Body of pancreas (tissue), 4 donors: ENCODE measurements at regions not wholly inside any gene's neighbourhood (a gene's known extent, or its start where the extent isn't known, plus 50 kb on each side); places are given as distances from the start of the nearest gene placed in this dataset.

Experiments
- ATAC-seq: fragments of 150-250 bp; one replicate; pipeline ENCODE4 v1.9.1; 2016
- DNase-seq, 4 donors: peaks; one replicate each; pipeline ENCODE4 v3.0.0-alpha.2; 2019
- H3K27ac ChIP-seq, 4 donors: fragments of 200-600 bp; sonication (generic); 1 replicate in 3 of 4; 2 replicates in 1 of 4; pipeline versions ENCODE4 v1.5.1 to v1.6.1; 2016 to 2019; ENCODE audit warnings: mild to moderate bottlenecking in 1 of 4, mixed read lengths in 1 of 4, moderate library complexity in 1 of 4
- H3K27me3 ChIP-seq, 2 donors: fragments of 200-600 bp; sonication (generic); one replicate each; pipeline ENCODE4 v1.6.0; 2016; ENCODE audit warnings: mild to moderate bottlenecking in 1 of 2
- H3K36me3 ChIP-seq, 2 donors: fragments of 200-600 bp; sonication (generic); replicated peaks in 1 of 2; 2 replicates each; pipeline ENCODE4 v1.5.1; 2016; ENCODE audit warnings: low read depth in 2 of 2; ENCODE audit not compliant: insufficient read depth in 1 of 2
- H3K4me1 ChIP-seq: fragments of 200-600 bp; sonication (generic); one replicate; pipeline ENCODE4 v1.6.0; 2016
- H3K4me3 ChIP-seq, 2 donors: fragments of 200-600 bp; sonication (generic); 1 replicate in 1 of 2; 2 replicates in 1 of 2; pipeline ENCODE4 v1.5.1; 2016 to 2019
- H3K9me3 ChIP-seq, 3 donors: fragments of 200-600 bp; sonication (generic); 1 replicate in 2 of 3; 2 replicates in 1 of 3; pipeline ENCODE4 v1.5.1; 2016
- CTCF ChIP-seq, 7 experiments: fragments of 450-650 bp in 4 of 7; fragments of 200-600 bp in 3 of 7; sonication (generic) in 3 of 7; IDR thresholded peaks; one replicate each; pipeline ENCODE4 v1.5.1; 2016 to 2019; ENCODE audit warnings: antibody characterized with exemption in 7 of 7
- POLR2A ChIP-seq, 3 donors: fragments of 450-650 bp; IDR thresholded peaks; one replicate each; pipeline ENCODE4 v1.6.1; 2016; ENCODE audit warnings: antibody characterized with exemption in 3 of 3, mild to moderate bottlenecking in 2 of 3
- WGBS, 2 donors: methylation state at CpG; one replicate each; pipeline ENCODE4 v1.1.5; 2017; 5-methylcytosine and 5-hydroxymethylcytosine counted together
- intact Hi-C: fragments of 100-400 bp; cut with DNase I; formaldehyde crosslinking; loops from one replicate; pipeline ENCODE4 v1.15.1; 2023

GRCh38 chr4:101685126-101685525, 105.4 kb upstream of the BANK1 start:
- no peak for ATAC-seq

GRCh38 chr4:101682946-101683345, 107.6 kb upstream of the BANK1 start:
- ATAC-seq (no peak), DNase-seq (no peak)
- Histone ChIP-seq H3K27me3 (no peaks in the 10 kb centered on the region), H3K4me3 (no peak overlapping the region), H3K36me3 (no peaks in the 10 kb centered on the region), H3K9me3 (no peaks in the 10 kb centered on the region), H3K27ac (no peak overlapping the region), H3K4me1 (no peaks in the 10 kb centered on the region)
- intact Hi-C loops = no loop called here
- no peak for TF ChIP-seq CTCF (IDR thresholded peaks at IDR 0.05)
- no peak for TF ChIP-seq POLR2A (IDR thresholded peaks at IDR 0.05)
- 74 to 79% methylated on average over 3 of the region's 3 CpGs for WGBS, 2 donors

More at GRCh38 chr4:101685126-101685525, 105.4 kb upstream of the BANK1 start:
- no peak for TF ChIP-seq CTCF (IDR thresholded peaks at IDR 0.05)
- TF ChIP-seq POLR2A (IDR thresholded peaks at IDR 0.05) = no peak
- H3K4me3 ChIP-seq = no peak overlapping the region
- H3K9me3 ChIP-seq = no peaks in the 10 kb centered on the region
- H3K27me3 ChIP-seq = no peaks in the 10 kb centered on the region
- no peaks in the 10 kb centered on the region for H3K36me3 ChIP-seq
- intact Hi-C loops = no loop called here
- H3K27ac ChIP-seq = no peak overlapping the region
- DNase-seq = no peak
- WGBS, 2 donors = 60 to 78% methylated on average over 1 of the region's 1 CpG
- peaks cover 8% of the 10 kb centered on the region for H3K4me1 ChIP-seq

GRCh38 chr4:101678180-101678579, 112.3 kb upstream of the BANK1 start:
- ATAC-seq (no peak), DNase-seq (no peak)
- 42% methylated on average over 3 of the region's 3 CpGs for WGBS, 2 donors
- Histone ChIP-seq H3K27me3 (no peaks in the 10 kb centered on the region), H3K4me1 (no peaks in the 10 kb centered on the region), H3K4me3 (no peak overlapping the region), H3K27ac (no peak overlapping the region), H3K9me3 (no peaks in the 10 kb centered on the region), H3K36me3 (no peaks in the 10 kb centered on the region)
- TF ChIP-seq CTCF (IDR thresholded peaks at IDR 0.05) (no peak), POLR2A (IDR thresholded peaks at IDR 0.05) (no peak)
- intact Hi-C loops = no loop called here

- TF ChIP-seq POLR2A (IDR thresholded peaks at IDR 0.05) = no peak
- no peak for TF ChIP-seq CTCF (IDR thresholded peaks at IDR 0.05)
- Histone ChIP-seq H3K36me3 (no peaks in the 10 kb centered on the region), H3K27ac (no peak overlapping the region), H3K27me3 (no peaks in the 10 kb centered on the region), H3K4me1 (no peaks in the 10 kb centered on the region), H3K9me3 (no peaks in the 10 kb centered on the region), H3K4me3 (no peak overlapping the region)
- intact Hi-C loops = no loop called here
- 49 to 58% methylated on average over 3 of the region's 3 CpGs for whole genome bisulfite sequencing, 2 donors
- DNase-seq (no peak), ATAC-seq (no peak)
Observed at GRCh38 chr4:101670897-101671296, 119.6 kb upstream of the BANK1 start.

GRCh38 chr4:101670370-101670769, 120.2 kb upstream of the BANK1 start:
- Histone ChIP-seq H3K4me3 (no peak overlapping the region), H3K4me1 (no peaks in the 10 kb centered on the region), H3K9me3 (no peaks in the 10 kb centered on the region), H3K27ac (no peak overlapping the region), H3K36me3 (no peaks in the 10 kb centered on the region), H3K27me3 (no peaks in the 10 kb centered on the region)
- WGBS, 2 donors = 59 to 72% methylated on average over 3 to 4 of the region's 4 CpGs
- intact Hi-C loops = no loop called here
- no peak for ATAC-seq
- no peak for DNase-seq
- TF ChIP-seq CTCF (IDR thresholded peaks at IDR 0.05) = no peak
- no peak for TF ChIP-seq POLR2A (IDR thresholded peaks at IDR 0.05)
